Suprapubic skin (tissue), 4 donors: ENCODE measurements at regions not wholly inside any gene's neighbourhood (a gene's known extent, or its start where the extent isn't known, plus 50 kb on each side); places are given as distances from the start of the nearest gene placed in this dataset.

Experiments used
- EP300 ChIP-seq: sonication (generic); formaldehyde crosslinking; IDR thresholded peaks from one replicate; pipeline ENCODE4 v1.6.1; 2017; ENCODE audit warnings: antibody characterized with exemption
- POLR2A ChIP-seq, 2 donors: fragments of 450-650 bp; IDR thresholded peaks; one replicate each; pipeline ENCODE4 v1.6.1; 2017; ENCODE audit warnings: antibody characterized with exemption in 2 of 2, mild to moderate bottlenecking in 2 of 2, moderate library complexity in 2 of 2
- POLR2AphosphoS5 ChIP-seq, 3 donors: sonication (generic); formaldehyde crosslinking; IDR thresholded peaks; one replicate each; pipeline ENCODE4 v1.6.1; 2017; ENCODE audit warnings: antibody characterized with exemption in 3 of 3
- TF ChIP-seq, protein P1 (sequence below), 2 donors: fragments of 200-600 bp in 1 of 2; fragments of 450-650 bp in 1 of 2; sonication (generic) in 1 of 2; IDR thresholded peaks; one replicate each; pipeline ENCODE4 v1.5.1; 2016 to 2019; ENCODE audit warnings: antibody characterized with exemption in 2 of 2, mild to moderate bottlenecking in 1 of 2, moderate library complexity in 1 of 2

DNA sequence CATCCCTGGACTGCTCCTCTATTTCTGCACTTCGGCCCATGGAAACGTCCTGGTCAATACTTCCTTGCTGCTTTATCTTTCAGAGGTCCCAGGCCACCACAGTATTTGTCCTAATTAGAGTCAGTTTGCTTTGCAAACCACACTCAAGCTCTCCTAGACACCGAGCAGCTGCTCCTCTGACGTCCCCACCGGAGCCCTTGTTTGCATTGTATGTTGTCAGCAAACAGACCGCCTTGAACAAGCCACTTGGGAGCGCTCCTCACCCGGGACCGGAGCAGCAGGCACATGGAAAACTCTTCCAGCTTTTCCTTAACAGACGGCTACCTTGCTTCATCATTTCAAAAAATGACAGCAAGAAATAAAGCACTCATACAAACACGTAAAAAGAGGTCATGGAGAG lies 51.5 kb upstream of the GTF3A start:
- TF ChIP-seq, protein P1, sequence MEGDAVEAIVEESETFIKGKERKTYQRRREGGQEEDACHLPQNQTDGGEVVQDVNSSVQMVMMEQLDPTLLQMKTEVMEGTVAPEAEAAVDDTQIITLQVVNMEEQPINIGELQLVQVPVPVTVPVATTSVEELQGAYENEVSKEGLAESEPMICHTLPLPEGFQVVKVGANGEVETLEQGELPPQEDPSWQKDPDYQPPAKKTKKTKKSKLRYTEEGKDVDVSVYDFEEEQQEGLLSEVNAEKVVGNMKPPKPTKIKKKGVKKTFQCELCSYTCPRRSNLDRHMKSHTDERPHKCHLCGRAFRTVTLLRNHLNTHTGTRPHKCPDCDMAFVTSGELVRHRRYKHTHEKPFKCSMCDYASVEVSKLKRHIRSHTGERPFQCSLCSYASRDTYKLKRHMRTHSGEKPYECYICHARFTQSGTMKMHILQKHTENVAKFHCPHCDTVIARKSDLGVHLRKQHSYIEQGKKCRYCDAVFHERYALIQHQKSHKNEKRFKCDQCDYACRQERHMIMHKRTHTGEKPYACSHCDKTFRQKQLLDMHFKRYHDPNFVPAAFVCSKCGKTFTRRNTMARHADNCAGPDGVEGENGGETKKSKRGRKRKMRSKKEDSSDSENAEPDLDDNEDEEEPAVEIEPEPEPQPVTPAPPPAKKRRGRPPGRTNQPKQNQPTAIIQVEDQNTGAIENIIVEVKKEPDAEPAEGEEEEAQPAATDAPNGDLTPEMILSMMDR (IDR thresholded peaks at IDR 0.05), result no peak
- no peak for TF ChIP-seq EP300
- no peak for TF ChIP-seq POLR2AphosphoS5 (IDR thresholded peaks at IDR 0.05)
- no peak for TF ChIP-seq POLR2A (IDR thresholded peaks at IDR 0.05)
